Liver (tissue), 3 donors: ENCODE measurements at regions not wholly inside any gene's neighbourhood (a gene's known extent, or its start where the extent isn't known, plus 50 kb on each side); places are given as distances from the start of the nearest gene placed in this dataset.

Experiments used
- ATF3 ChIP-seq: IDR thresholded peaks from 2 replicates; pipeline ENCODE4 v1.6.1; 2016; ENCODE audit warnings: antibody characterized with exemption
- JUND ChIP-seq, 2 donors: IDR thresholded peaks; 2 replicates each; pipeline ENCODE4 v1.6.1; 2016; ENCODE audit warnings: antibody characterized with exemption in 2 of 2
- MAX ChIP-seq: IDR thresholded peaks from 2 replicates; pipeline ENCODE4 v1.6.1; 2016; ENCODE audit warnings: antibody characterized with exemption
- RAD21 ChIP-seq, 2 donors: IDR thresholded peaks; 2 replicates each; pipeline ENCODE4 v1.6.1; 2016; ENCODE audit warnings: antibody characterized with exemption in 2 of 2, mild to moderate bottlenecking in 2 of 2
- REST ChIP-seq: IDR thresholded peaks from 2 replicates; pipeline ENCODE4 v1.6.1; 2016; ENCODE audit warnings: antibody characterized with exemption, mild to moderate bottlenecking
- TAF1 ChIP-seq: conservative IDR thresholded peaks from 2 replicates; pipeline ENCODE4 v1.6.1; 2016; ENCODE audit warnings: antibody characterized with exemption, mild to moderate bottlenecking
- YY1 ChIP-seq: IDR thresholded peaks from 2 replicates; pipeline ENCODE4 v1.6.1; 2016; ENCODE audit warnings: antibody characterized with exemption, mild to moderate bottlenecking
- TF ChIP-seq, protein P1 (sequence below): fragments of 150-350 bp; IDR thresholded peaks from 2 replicates; pipeline ENCODE4 v1.5.1; 2017; ENCODE audit warnings: improper control_type of control experiment, low read depth, low read length; ENCODE audit not compliant: missing input control
- donor health status: healthy.
- donor health status: healthy.

DNA sequence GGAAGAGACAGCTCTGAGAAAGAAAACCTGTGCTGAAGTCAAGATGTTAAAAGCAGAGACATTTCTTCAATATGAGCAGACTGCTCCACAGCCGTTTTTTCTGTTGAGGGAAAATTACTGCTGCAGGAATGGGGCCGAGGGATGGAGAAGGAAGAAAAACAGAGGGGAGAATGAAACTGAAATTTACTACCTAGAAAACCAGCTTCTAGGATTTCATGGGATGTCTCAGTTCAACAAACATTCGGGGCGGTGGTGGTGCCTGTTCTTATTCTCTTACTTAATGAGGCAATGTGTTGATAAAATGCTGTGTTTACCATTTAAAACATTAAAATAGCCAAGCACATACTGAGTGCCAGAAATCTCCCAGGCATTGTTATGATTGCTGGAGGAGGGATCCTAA, 557.1 kb upstream of the MEX3C start:
- TF ChIP-seq, protein P1, sequence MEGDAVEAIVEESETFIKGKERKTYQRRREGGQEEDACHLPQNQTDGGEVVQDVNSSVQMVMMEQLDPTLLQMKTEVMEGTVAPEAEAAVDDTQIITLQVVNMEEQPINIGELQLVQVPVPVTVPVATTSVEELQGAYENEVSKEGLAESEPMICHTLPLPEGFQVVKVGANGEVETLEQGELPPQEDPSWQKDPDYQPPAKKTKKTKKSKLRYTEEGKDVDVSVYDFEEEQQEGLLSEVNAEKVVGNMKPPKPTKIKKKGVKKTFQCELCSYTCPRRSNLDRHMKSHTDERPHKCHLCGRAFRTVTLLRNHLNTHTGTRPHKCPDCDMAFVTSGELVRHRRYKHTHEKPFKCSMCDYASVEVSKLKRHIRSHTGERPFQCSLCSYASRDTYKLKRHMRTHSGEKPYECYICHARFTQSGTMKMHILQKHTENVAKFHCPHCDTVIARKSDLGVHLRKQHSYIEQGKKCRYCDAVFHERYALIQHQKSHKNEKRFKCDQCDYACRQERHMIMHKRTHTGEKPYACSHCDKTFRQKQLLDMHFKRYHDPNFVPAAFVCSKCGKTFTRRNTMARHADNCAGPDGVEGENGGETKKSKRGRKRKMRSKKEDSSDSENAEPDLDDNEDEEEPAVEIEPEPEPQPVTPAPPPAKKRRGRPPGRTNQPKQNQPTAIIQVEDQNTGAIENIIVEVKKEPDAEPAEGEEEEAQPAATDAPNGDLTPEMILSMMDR, result no peak
- TF ChIP-seq REST, result no peak
- no peak for TF ChIP-seq JUND (IDR thresholded peaks at IDR 0.05)
- no peak for TF ChIP-seq RAD21 (IDR thresholded peaks at IDR 0.05)
- no peak for TF ChIP-seq YY1
- no peak for TF ChIP-seq TAF1
- TF ChIP-seq ATF3, result no peak
- no peak for TF ChIP-seq MAX
